HEK293T (cell line): ENCODE measurements at regions not wholly inside any gene's neighbourhood (a gene's known extent, or its start where the extent isn't known, plus 50 kb on each side); places are given as distances from the start of the nearest gene placed in this dataset.

Experiments
- BHLHE40 ChIP-seq: fragments of 450-650 bp; IDR thresholded peaks from 2 replicates; pipeline ENCODE4 v1.6.1; 2016; ENCODE audit warnings: mild to moderate bottlenecking, moderate library complexity, borderline replicate concordance
- CTBP1 ChIP-seq: fragments of 450-650 bp; IDR thresholded peaks from 2 replicates; pipeline ENCODE4 v1.6.1; 2016; ENCODE audit warnings: borderline replicate concordance
- ELF4 ChIP-seq: fragments of 450-650 bp; IDR thresholded peaks from 2 replicates; pipeline ENCODE4 v1.6.1; 2017; ENCODE audit warnings: antibody characterized with exemption
- FOXK2 ChIP-seq: fragments of 450-650 bp; IDR thresholded peaks from 2 replicates; pipeline ENCODE4 v1.6.1; 2016; ENCODE audit warnings: mild to moderate bottlenecking
- FOXM1 ChIP-seq: fragments of 450-650 bp; IDR thresholded peaks from 2 replicates; pipeline ENCODE4 v1.6.1; 2017; ENCODE audit warnings: mild to moderate bottlenecking, borderline replicate concordance
- HDGF ChIP-seq: fragments of 450-650 bp; IDR thresholded peaks from 2 replicates; pipeline ENCODE4 v1.6.1; 2017; ENCODE audit warnings: antibody characterized with exemption, borderline replicate concordance
- NFRKB ChIP-seq: fragments of 450-650 bp; IDR thresholded peaks from 2 replicates; pipeline ENCODE4 v1.6.1; 2016; ENCODE audit warnings: mild to moderate bottlenecking, moderate library complexity
- PKNOX1 ChIP-seq: fragments of 450-650 bp; IDR thresholded peaks from 2 replicates; pipeline ENCODE4 v1.6.1; 2016
- SP1 ChIP-seq: fragments of 450-650 bp; IDR thresholded peaks from 2 replicates; pipeline ENCODE4 v1.6.1; 2017
- SUZ12 ChIP-seq: fragments of 450-650 bp; IDR thresholded peaks from 2 replicates; pipeline ENCODE4 v1.6.1; 2016; ENCODE audit warnings: mild to moderate bottlenecking
- TARDBP ChIP-seq: fragments of 450-650 bp; IDR thresholded peaks from 2 replicates; pipeline ENCODE4 v1.6.1; 2016

GRCh38 chr11:131136486-131136885, 220.2 kb upstream of the SNX19 start:
- TF ChIP-seq HDGF (no peak), CTBP1 (no peak), SP1 (no peak), TARDBP (no peak), SUZ12 (no peak), FOXK2 (no peak), BHLHE40 (no peak), NFRKB (no peak), FOXM1 (no peak), ELF4 (no peak), PKNOX1 (no peak)
